ENCODE measurements at regions not wholly inside any gene's neighbourhood (a gene's known extent, or its start where the extent isn't known, plus 50 kb on each side); places are given as distances from the start of the nearest gene placed in this dataset.

- no peaks in the 10 kb centered on the region for H3K27me3 ChIP-seq (replicated peaks in 2 of 5; ENCODE audit: control insufficient read depth in 4 of 5, insufficient read depth in 5 of 5, low read length in 4 of 5)
- H3K36me3 ChIP-seq (ENCODE audit: control insufficient read depth in 4 of 4, insufficient read depth in 4 of 4, low read length in 3 of 4): peaks cover 0 to 15% (median 0%) of the 10 kb centered on the region in 4 experiments
- no peaks in the 10 kb centered on the region for H3K4me1 ChIP-seq (ENCODE audit: control extremely low read depth in 1 of 4, control insufficient read depth in 4 of 4, insufficient read depth in 4 of 4, low read length in 3 of 4)
- WGBS (ENCODE audit: insufficient coverage): 83% methylated on average over 1 of the region's 4 CpGs
- no peak overlapping the region for H3K27ac ChIP-seq (ENCODE audit: insufficient read depth in 1 of 2, low read depth in 1 of 2, low read length in 2 of 2, poor library complexity in 1 of 2, severe bottlenecking in 2 of 2)
- CTCF ChIA-PET: interaction anchor here (0.6 to 1.5 kb wide), 3 partner anchors 12 to 596 kb away, joined by 3 to 5 read pairs (median 3); no protein-coding TSS in a partner anchor
- no peak overlapping the region for H3K4me3 ChIP-seq (ENCODE audit: control insufficient read depth in 1 of 7, extremely low read depth in 1 of 7, insufficient read depth in 4 of 7, low read depth in 2 of 7, low read length in 6 of 7)
- DNase-seq: no peak
- POLR2A ChIA-PET: interaction anchor here (0.6 kb wide), 1 partner anchor 284 kb away, joined by 6 read pairs; no protein-coding TSS in a partner anchor
- H3K9me3 ChIP-seq (ENCODE audit: control extremely low read depth in 1 of 5, control insufficient read depth in 4 of 5, insufficient read depth in 2 of 5, low read depth in 1 of 5, low read length in 4 of 5): no peaks in the 10 kb centered on the region
Measured at GRCh38 chr3:168807448-168807847, 711.7 kb upstream of the GOLIM4 start.

GRCh38 chr3:168806871-168807270, 711.1 kb upstream of the GOLIM4 start:
- H3K9me3 ChIP-seq (ENCODE audit: control extremely low read depth in 1 of 5, control insufficient read depth in 4 of 5, insufficient read depth in 2 of 5, low read depth in 1 of 5, low read length in 4 of 5): no peaks in the 10 kb centered on the region
- no peaks in the 10 kb centered on the region for H3K4me1 ChIP-seq (ENCODE audit: control extremely low read depth in 1 of 4, control insufficient read depth in 4 of 4, insufficient read depth in 4 of 4, low read length in 3 of 4)
- DNase-seq: no peak
- H3K27ac ChIP-seq (ENCODE audit: insufficient read depth in 1 of 2, low read depth in 1 of 2, low read length in 2 of 2, poor library complexity in 1 of 2, severe bottlenecking in 2 of 2): no peak overlapping the region
- peaks cover 0 to 15% (median 0%) of the 10 kb centered on the region in 4 experiments for H3K36me3 ChIP-seq (ENCODE audit: control insufficient read depth in 4 of 4, insufficient read depth in 4 of 4, low read length in 3 of 4)
- 100% methylated on average over 1 of the region's 1 CpG for WGBS (ENCODE audit: insufficient coverage)
- ChIA-PET POLR2A (no interaction called here), CTCF (interaction anchor here (1.5 kb wide), 1 partner anchor 11 kb away, joined by 5 read pairs; no protein-coding TSS in a partner anchor)
- no peak overlapping the region for H3K4me3 ChIP-seq (ENCODE audit: control insufficient read depth in 1 of 7, extremely low read depth in 1 of 7, insufficient read depth in 4 of 7, low read depth in 2 of 7, low read length in 6 of 7)
- no peaks in the 10 kb centered on the region for H3K27me3 ChIP-seq (replicated peaks in 2 of 5; ENCODE audit: control insufficient read depth in 4 of 5, insufficient read depth in 5 of 5, low read length in 4 of 5)

GRCh38 chr3:168803536-168803935, 707.8 kb upstream of the GOLIM4 start:
- Histone ChIP-seq H3K36me3 (ENCODE audit: control insufficient read depth in 4 of 4, insufficient read depth in 4 of 4, low read length in 3 of 4) (peaks cover 0 to 4% (median 0%) of the 10 kb centered on the region in 4 experiments), H3K9me3 (ENCODE audit: control extremely low read depth in 1 of 5, control insufficient read depth in 4 of 5, insufficient read depth in 2 of 5, low read depth in 1 of 5, low read length in 4 of 5) (no peaks in the 10 kb centered on the region), H3K4me3 (ENCODE audit: control insufficient read depth in 1 of 7, extremely low read depth in 1 of 7, insufficient read depth in 4 of 7, low read depth in 2 of 7, low read length in 6 of 7) (no peak overlapping the region), H3K4me1 (ENCODE audit: control extremely low read depth in 1 of 4, control insufficient read depth in 4 of 4, insufficient read depth in 4 of 4, low read length in 3 of 4) (no peaks in the 10 kb centered on the region), H3K27me3 (replicated peaks in 2 of 5; ENCODE audit: control insufficient read depth in 4 of 5, insufficient read depth in 5 of 5, low read length in 4 of 5) (no peaks in the 10 kb centered on the region), H3K27ac (ENCODE audit: insufficient read depth in 1 of 2, low read depth in 1 of 2, low read length in 2 of 2, poor library complexity in 1 of 2, severe bottlenecking in 2 of 2) (no peak overlapping the region)
- ChIA-PET POLR2A (no interaction called here), CTCF (no interaction called here)
- no peak for DNase-seq
- WGBS (ENCODE audit: insufficient coverage): no CpG with 5 or more reads among the region's 1 CpG

GRCh38 chr3:168802766-168803165, 707.0 kb upstream of the GOLIM4 start:
- CTCF ChIA-PET: no interaction called here

GRCh38 chr3:168801794-168802193, 706.1 kb upstream of the GOLIM4 start:
- no peak overlapping the region for H3K4me3 ChIP-seq (ENCODE audit: control insufficient read depth in 1 of 7, extremely low read depth in 1 of 7, insufficient read depth in 4 of 7, low read depth in 2 of 7, low read length in 6 of 7)
- DNase-seq: no peak
- no CpG with 5 or more reads among the region's 1 CpG for WGBS (ENCODE audit: insufficient coverage)
- H3K27me3 ChIP-seq (replicated peaks in 2 of 5; ENCODE audit: control insufficient read depth in 4 of 5, insufficient read depth in 5 of 5, low read length in 4 of 5): no peaks in the 10 kb centered on the region
- H3K36me3 ChIP-seq (ENCODE audit: control insufficient read depth in 4 of 4, insufficient read depth in 4 of 4, low read length in 3 of 4): no peaks in the 10 kb centered on the region
- H3K27ac ChIP-seq (ENCODE audit: insufficient read depth in 1 of 2, low read depth in 1 of 2, low read length in 2 of 2, poor library complexity in 1 of 2, severe bottlenecking in 2 of 2): no peak overlapping the region
- ChIA-PET POLR2A (no interaction called here), CTCF (interaction anchor here (1.2 kb wide), 1 partner anchor 11 kb away, joined by 3 read pairs; no protein-coding TSS in a partner anchor)
- H3K9me3 ChIP-seq (ENCODE audit: control extremely low read depth in 1 of 5, control insufficient read depth in 4 of 5, insufficient read depth in 2 of 5, low read depth in 1 of 5, low read length in 4 of 5): no peaks in the 10 kb centered on the region
- no peaks in the 10 kb centered on the region for H3K4me1 ChIP-seq (ENCODE audit: control extremely low read depth in 1 of 4, control insufficient read depth in 4 of 4, insufficient read depth in 4 of 4, low read length in 3 of 4)

More at GRCh38 chr3:168802766-168803165, 707.0 kb upstream of the GOLIM4 start:
- DNase-seq: no peak
- no peaks in the 10 kb centered on the region for H3K9me3 ChIP-seq (ENCODE audit: control extremely low read depth in 1 of 5, control insufficient read depth in 4 of 5, insufficient read depth in 2 of 5, low read depth in 1 of 5, low read length in 4 of 5)
- no peaks in the 10 kb centered on the region for H3K27me3 ChIP-seq (replicated peaks in 2 of 5; ENCODE audit: control insufficient read depth in 4 of 5, insufficient read depth in 5 of 5, low read length in 4 of 5)
- WGBS (ENCODE audit: insufficient coverage): 100% methylated on average over 3 of the region's 4 CpGs
- POLR2A ChIA-PET: no interaction called here
- no peak overlapping the region for H3K4me3 ChIP-seq (ENCODE audit: control insufficient read depth in 1 of 7, extremely low read depth in 1 of 7, insufficient read depth in 4 of 7, low read depth in 2 of 7, low read length in 6 of 7)
- H3K4me1 ChIP-seq (ENCODE audit: control extremely low read depth in 1 of 4, control insufficient read depth in 4 of 4, insufficient read depth in 4 of 4, low read length in 3 of 4): no peaks in the 10 kb centered on the region
- H3K36me3 ChIP-seq (ENCODE audit: control insufficient read depth in 4 of 4, insufficient read depth in 4 of 4, low read length in 3 of 4): peaks cover 0 to 2% (median 0%) of the 10 kb centered on the region in 4 experiments
- H3K27ac ChIP-seq (ENCODE audit: insufficient read depth in 1 of 2, low read depth in 1 of 2, low read length in 2 of 2, poor library complexity in 1 of 2, severe bottlenecking in 2 of 2): no peak overlapping the region

- CTCF ChIA-PET: interaction anchor here (1.1 kb wide), 1 partner anchor 11 kb away, joined by 5 read pairs; no protein-coding TSS in a partner anchor
- 100% methylated on average over 1 of the region's 3 CpGs for WGBS (ENCODE audit: insufficient coverage)
- POLR2A ChIA-PET: no interaction called here
Measured at GRCh38 chr3:168796339-168796738, 700.6 kb upstream of the GOLIM4 start.

GRCh38 chr3:168794427-168794826, 698.7 kb upstream of the GOLIM4 start:
- Histone ChIP-seq H3K27me3 (replicated peaks in 2 of 5; ENCODE audit: control insufficient read depth in 4 of 5, insufficient read depth in 5 of 5, low read length in 4 of 5) (no peaks in the 10 kb centered on the region), H3K4me3 (ENCODE audit: control insufficient read depth in 1 of 7, extremely low read depth in 1 of 7, insufficient read depth in 4 of 7, low read depth in 2 of 7, low read length in 6 of 7) (no peak overlapping the region), H3K9me3 (ENCODE audit: control extremely low read depth in 1 of 5, control insufficient read depth in 4 of 5, insufficient read depth in 2 of 5, low read depth in 1 of 5, low read length in 4 of 5) (no peaks in the 10 kb centered on the region), H3K4me1 (ENCODE audit: control extremely low read depth in 1 of 4, control insufficient read depth in 4 of 4, insufficient read depth in 4 of 4, low read length in 3 of 4) (no peaks in the 10 kb centered on the region), H3K27ac (ENCODE audit: insufficient read depth in 1 of 2, low read depth in 1 of 2, low read length in 2 of 2, poor library complexity in 1 of 2, severe bottlenecking in 2 of 2) (no peak overlapping the region), H3K36me3 (ENCODE audit: control insufficient read depth in 4 of 4, insufficient read depth in 4 of 4, low read length in 3 of 4) (peaks cover 0 to 2% (median under 1%) of the 10 kb centered on the region in 4 experiments)
- POLR2A ChIA-PET: no interaction called here
- DNase-seq: no peak
- WGBS (ENCODE audit: insufficient coverage): 100% methylated on average over 1 of the region's 2 CpGs
- CTCF ChIA-PET: interaction anchor here (0.6 kb wide), 1 partner anchor 368 kb away, joined by 3 read pairs; no protein-coding TSS in a partner anchor

More at GRCh38 chr3:168796339-168796738, 700.6 kb upstream of the GOLIM4 start:
- Histone ChIP-seq H3K27me3 (replicated peaks in 2 of 5; ENCODE audit: control insufficient read depth in 4 of 5, insufficient read depth in 5 of 5, low read length in 4 of 5) (no peaks in the 10 kb centered on the region), H3K36me3 (ENCODE audit: control insufficient read depth in 4 of 4, insufficient read depth in 4 of 4, low read length in 3 of 4) (peaks cover 0 to 2% (median under 1%) of the 10 kb centered on the region in 4 experiments), H3K9me3 (ENCODE audit: control extremely low read depth in 1 of 5, control insufficient read depth in 4 of 5, insufficient read depth in 2 of 5, low read depth in 1 of 5, low read length in 4 of 5) (no peaks in the 10 kb centered on the region), H3K27ac (ENCODE audit: insufficient read depth in 1 of 2, low read depth in 1 of 2, low read length in 2 of 2, poor library complexity in 1 of 2, severe bottlenecking in 2 of 2) (no peak overlapping the region), H3K4me1 (ENCODE audit: control extremely low read depth in 1 of 4, control insufficient read depth in 4 of 4, insufficient read depth in 4 of 4, low read length in 3 of 4) (no peaks in the 10 kb centered on the region), H3K4me3 (ENCODE audit: control insufficient read depth in 1 of 7, extremely low read depth in 1 of 7, insufficient read depth in 4 of 7, low read depth in 2 of 7, low read length in 6 of 7) (no peak overlapping the region)
- DNase-seq: no peak

Data from common myeloid progenitor, CD34-positive (primary cell).